GM19463 (cell line): ENCODE measurements at regions not wholly inside any gene's neighbourhood (a gene's known extent, or its start where the extent isn't known, plus 50 kb on each side); places are given as distances from the start of the nearest gene placed in this dataset.

Source experiments
- ATAC-seq: cut with Tn5 transposase; IDR thresholded peaks from one replicate; pipeline ENCODE4 v1.9.1; 2021; ENCODE audit warnings: mild to moderate bottlenecking, moderate library complexity; ENCODE audit not compliant: unreplicated experiment

GRCh38 chr1:188466539-188466938 lies 1637.8 kb downstream of the PLA2G4A start:
- no peak for ATAC-seq

- no peak for ATAC-seq
Observed at GRCh38 chr1:188476606-188477005, 1647.9 kb downstream of the PLA2G4A start.

GRCh38 chr1:188489336-188490112 lies 1660.8 kb downstream of the PLA2G4A start:
- no peak for ATAC-seq

- no peak for ATAC-seq
Observed at GRCh38 chr1:188496506-188496905, 1667.8 kb downstream of the PLA2G4A start.

GRCh38 chr1:188497020-188497419 lies 1668.3 kb downstream of the PLA2G4A start:
- no peak for ATAC-seq

- ATAC-seq, result no peak
Observed at GRCh38 chr1:188499690-188500089, 1670.9 kb downstream of the PLA2G4A start.

- ATAC-seq, result no peak
Observed at GRCh38 chr1:188514917-188515316, 1686.2 kb downstream of the PLA2G4A start.

- no peak for ATAC-seq
Observed at GRCh38 chr1:188517139-188517538, 1688.4 kb downstream of the PLA2G4A start.

GRCh38 chr1:188551176-188551575 lies 1722.4 kb downstream of the PLA2G4A start:
- ATAC-seq, result no peak

GRCh38 chr1:188557053-188557452 lies 1728.3 kb downstream of the PLA2G4A start:
- no peak for ATAC-seq

GRCh38 chr1:188582911-188583532 lies 1754.3 kb downstream of the PLA2G4A start:
- no peak for ATAC-seq

- ATAC-seq, result no peak
Observed at GRCh38 chr1:188584119-188584518, 1755.4 kb downstream of the PLA2G4A start.

GRCh38 chr1:188590641-188591040 lies 1761.9 kb downstream of the PLA2G4A start:
- ATAC-seq, result no peak

- no peak for ATAC-seq
Observed at GRCh38 chr1:188594542-188595235, 1765.9 kb downstream of the PLA2G4A start.

- ATAC-seq, result no peak
Observed at GRCh38 chr1:188599313-188599712, 1770.6 kb downstream of the PLA2G4A start.

- no peak for ATAC-seq
Observed at GRCh38 chr1:188611432-188611831, 1782.7 kb downstream of the PLA2G4A start.

GRCh38 chr1:188615321-188615720 lies 1786.6 kb downstream of the PLA2G4A start:
- ATAC-seq, result no peak

- ATAC-seq, result no peak
Observed at GRCh38 chr1:188620236-188620635, 1791.5 kb downstream of the PLA2G4A start.

- no peak for ATAC-seq
Observed at GRCh38 chr1:188641566-188642211, 1812.9 kb downstream of the PLA2G4A start.

GRCh38 chr1:188642704-188643103 lies 1814.0 kb downstream of the PLA2G4A start:
- no peak for ATAC-seq

GRCh38 chr1:188652678-188653077 lies 1823.9 kb downstream of the PLA2G4A start:
- no peak for ATAC-seq
